Heart left ventricle (tissue), 16 donors: ENCODE measurements at regions not wholly inside any gene's neighbourhood (a gene's known extent, or its start where the extent isn't known, plus 50 kb on each side); places are given as distances from the start of the nearest gene placed in this dataset.
A peak's percentile ranks its signal among the peaks of the same experiment; 100 is the strongest.
"Not testable (repeated sequence)": the region's sequence is repeated elsewhere in the genome, so short reads cannot be mapped to it uniquely, and the experiment has no call there.

Source experiments
- ATAC-seq, 4 donors: fragments of 200-7000 bp; cut with Tn5 transposase; one replicate each; pipeline ENCODE4 v1.9.1; 2020 to 2022; ENCODE audit warnings: moderate library complexity in 4 of 4, mild to moderate bottlenecking in 3 of 4, moderate number of reproducible peaks in 1 of 4
- DNase-seq, 5 donors: peaks; one replicate each; pipeline ENCODE4 v3.0.0-alpha.2; 2020
- H3K27ac ChIP-seq, 12 donors: fragments of 200-600 bp; sonication (generic) in 4 of 12; one replicate each; pipeline versions ENCODE4 v1.5.0 to v1.8.0; 2016 to 2022; ENCODE audit warnings: mild to moderate bottlenecking in 2 of 12
- H3K27me3 ChIP-seq, 9 donors: fragments of 200-600 bp; sonication (generic) in 2 of 9; one replicate each; pipeline versions ENCODE4 v1.5.1 to v1.8.0; 2016 to 2022; ENCODE audit warnings: mild to moderate bottlenecking in 3 of 9
- H3K36me3 ChIP-seq, 9 donors: fragments of 200-600 bp; sonication (generic) in 2 of 9; one replicate each; pipeline versions ENCODE4 v1.5.0 to v1.8.0; 2018 to 2022; ENCODE audit warnings: mild to moderate bottlenecking in 2 of 9
- H3K4me1 ChIP-seq, 12 donors: fragments of 200-600 bp; sonication (generic) in 4 of 12; one replicate each; pipeline versions ENCODE4 v1.5.0 to v1.8.0; 2016 to 2022; ENCODE audit warnings: mild to moderate bottlenecking in 3 of 12
- H3K4me3 ChIP-seq, 12 donors: fragments of 200-600 bp; sonication (generic) in 4 of 12; one replicate each; pipeline versions ENCODE4 v1.5.0 to v1.8.0; 2017 to 2022; ENCODE audit warnings: mild to moderate bottlenecking in 9 of 12, moderate library complexity in 4 of 12
- H3K9me3 ChIP-seq, 12 donors: fragments of 200-600 bp; sonication (generic) in 4 of 12; one replicate each; pipeline versions ENCODE4 v1.5.0 to v1.8.0; 2016 to 2022; ENCODE audit warnings: mild to moderate bottlenecking in 1 of 12
- POLR2A ChIP-seq, 2 donors: fragments of 450-650 bp; IDR thresholded peaks; one replicate each; pipeline ENCODE4 v1.6.1; 2017; ENCODE audit warnings: antibody characterized with exemption in 2 of 2, mild to moderate bottlenecking in 2 of 2, moderate library complexity in 2 of 2
- WGBS, 4 donors: extraction: QIAGEN DNeasy Blood & Tissue Kit in 2 of 4; methylation state at CpG; one replicate each; pipeline versions ENCODE4 v1.1.5 to v1.1.7; 2013 to 2018; 5-methylcytosine and 5-hydroxymethylcytosine counted together
- intact Hi-C, 10 donors: fragments of 100-400 bp; cut with DNase I; formaldehyde crosslinking; loops; one replicate each; pipeline versions ENCODE4 v1.11.1 to v1.14.2; 2022
- TF ChIP-seq, protein P1 (sequence below), 12 donors: fragments of 200-600 bp; sonication (generic) in 4 of 12; IDR thresholded peaks; one replicate each; pipeline versions ENCODE4 v1.5.0 to v1.8.0; 2018 to 2022; ENCODE audit warnings: antibody characterized with exemption in 12 of 12, mild to moderate bottlenecking in 5 of 12
- donor health status: ischemic (EF 13 %, LVEDD 7.1; RV severe dilation, severe dysfunction).
- donor health status: healthy with polysubstance abuse.
- donor health status: DM: no; HTN: yes; CAD: no.
- donor health status: DM: no; HTN: no; CAD: no.
- donor health status: ischemic (EF 25% LVEDD 6.9; RV normal size, moderate dysfunction).
- donor health status: ischemic (EF 25% LVEDD 5.7; RV mildly dilated, moderate dysfunction).
- donor health status: healthy.
- donor health status: DM: yes; HTN: yes; CAD: no.
- donor health status: ischemic (EF 35%, LVEDD 5.7; RV mildly dilated, moderate dysfunction).
- donor health status: nonischemic (EF 11% LVEDD 7.7; RV severe dilation, severe dysfunction).
- donor health status: DM: yes; HTN: yes; CAD: no.
- donor health status: PGD.
- donor health status: ischemic (EF 29% LVEDD 5.4; RV normal size, mild dysfunction).
- donor health status: nonischemic (EF 23%, LVEDD 6.1; RV moderate dilation, normal function).

DNA sequence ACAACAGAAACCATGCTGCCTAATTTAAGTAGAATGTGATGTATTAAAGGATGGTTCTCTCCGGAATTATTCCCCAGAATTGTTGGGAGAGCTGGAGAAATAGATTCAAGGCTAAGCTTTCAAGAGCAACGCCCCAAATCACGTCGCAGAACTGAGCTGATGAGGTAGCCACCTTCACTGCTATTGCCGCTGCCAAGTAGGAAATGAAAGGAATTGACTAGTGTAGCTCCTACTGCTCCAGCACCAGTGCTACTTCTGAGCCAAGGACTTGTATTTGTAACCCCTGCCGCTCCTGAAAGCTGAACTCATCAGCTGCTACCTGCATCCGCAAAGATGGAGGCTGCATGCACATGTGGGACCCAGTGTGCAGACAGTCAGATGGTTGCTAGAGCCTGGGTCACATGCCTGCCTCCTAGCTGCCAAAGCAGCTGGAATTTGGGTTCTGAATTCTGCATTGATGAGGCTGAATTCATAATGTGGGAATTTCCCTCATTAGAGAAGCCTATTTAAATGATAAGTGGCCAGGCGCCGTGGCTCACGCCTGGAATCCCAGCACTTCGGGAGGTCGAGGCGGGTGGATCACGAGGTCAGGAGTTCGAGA is 173.9 kb downstream of the PDGFRA start:
- no peaks in the 10 kb centered on the region for H3K36me3 ChIP-seq
- H3K4me1 ChIP-seq: peaks cover 0 to 25% (median 1%) of the 10 kb centered on the region in 12 donors
- no peak overlapping the region for H3K4me3 ChIP-seq
- DNase-seq (no peak), ATAC-seq (peak in 1 of 4 donors; percentile 51)
- no peak overlapping the region for H3K27ac ChIP-seq
- TF ChIP-seq, protein P1, sequence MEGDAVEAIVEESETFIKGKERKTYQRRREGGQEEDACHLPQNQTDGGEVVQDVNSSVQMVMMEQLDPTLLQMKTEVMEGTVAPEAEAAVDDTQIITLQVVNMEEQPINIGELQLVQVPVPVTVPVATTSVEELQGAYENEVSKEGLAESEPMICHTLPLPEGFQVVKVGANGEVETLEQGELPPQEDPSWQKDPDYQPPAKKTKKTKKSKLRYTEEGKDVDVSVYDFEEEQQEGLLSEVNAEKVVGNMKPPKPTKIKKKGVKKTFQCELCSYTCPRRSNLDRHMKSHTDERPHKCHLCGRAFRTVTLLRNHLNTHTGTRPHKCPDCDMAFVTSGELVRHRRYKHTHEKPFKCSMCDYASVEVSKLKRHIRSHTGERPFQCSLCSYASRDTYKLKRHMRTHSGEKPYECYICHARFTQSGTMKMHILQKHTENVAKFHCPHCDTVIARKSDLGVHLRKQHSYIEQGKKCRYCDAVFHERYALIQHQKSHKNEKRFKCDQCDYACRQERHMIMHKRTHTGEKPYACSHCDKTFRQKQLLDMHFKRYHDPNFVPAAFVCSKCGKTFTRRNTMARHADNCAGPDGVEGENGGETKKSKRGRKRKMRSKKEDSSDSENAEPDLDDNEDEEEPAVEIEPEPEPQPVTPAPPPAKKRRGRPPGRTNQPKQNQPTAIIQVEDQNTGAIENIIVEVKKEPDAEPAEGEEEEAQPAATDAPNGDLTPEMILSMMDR (IDR thresholded peaks at IDR 0.05): no peak
- TF ChIP-seq POLR2A (IDR thresholded peaks at IDR 0.05): no peak
- no peaks in the 10 kb centered on the region for H3K9me3 ChIP-seq
- WGBS, 4 donors: 67 to 77% (median 73%) methylated on average over 13 to 15 of the region's 15 CpGs
- H3K27me3 ChIP-seq: no peaks in the 10 kb centered on the region
- intact Hi-C loops: no loop called here

DNA sequence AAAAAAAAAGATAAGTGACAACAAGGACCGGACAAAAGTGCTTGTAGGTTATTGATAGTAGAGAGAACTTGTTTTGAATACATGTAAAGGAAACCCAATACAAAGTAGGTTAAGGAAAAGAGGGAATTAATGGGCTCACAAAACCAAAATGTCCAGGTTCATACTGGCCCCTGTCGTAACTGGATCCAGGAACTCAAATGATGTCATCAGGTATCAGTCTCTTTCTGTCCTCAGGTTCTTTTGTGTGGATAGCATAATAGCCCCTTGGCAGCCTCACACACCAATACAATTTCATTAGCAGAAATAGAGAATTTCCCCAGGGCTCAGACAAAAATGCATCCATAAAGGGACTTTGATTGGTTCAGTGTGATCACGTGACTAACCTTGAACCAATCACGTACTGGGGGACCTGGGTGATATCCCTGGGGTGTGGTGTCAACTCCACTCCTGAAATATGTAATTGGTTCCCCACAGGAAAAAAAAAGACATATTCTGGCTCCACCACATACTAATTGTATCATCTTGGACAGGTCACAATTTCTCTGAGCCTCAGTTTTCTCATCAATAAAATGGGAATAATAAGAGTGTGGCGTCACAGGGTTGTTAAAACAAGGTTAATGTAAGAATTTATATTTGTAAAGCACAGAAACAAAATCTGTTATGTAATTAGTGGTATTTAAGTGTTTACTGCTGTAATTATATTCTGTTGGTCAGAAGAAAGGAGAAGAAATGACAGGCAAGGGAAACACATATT is 174.8 kb downstream of the PDGFRA start:
- WGBS, 4 donors: 84 to 93% (median 89%) methylated on average over 5 of the region's 5 CpGs
- no peaks in the 10 kb centered on the region for H3K27me3 ChIP-seq
- intact Hi-C loops: no loop called here
- DNase-seq (no peak), ATAC-seq (no peak)
- no peak for TF ChIP-seq POLR2A (IDR thresholded peaks at IDR 0.05)
- TF ChIP-seq, protein P1 (IDR thresholded peaks at IDR 0.05): no peak
- no peaks in the 10 kb centered on the region for H3K36me3 ChIP-seq
- H3K4me3 ChIP-seq: no peak overlapping the region
- H3K9me3 ChIP-seq: no peaks in the 10 kb centered on the region
- H3K27ac ChIP-seq: no peak overlapping the region
- peaks cover 0 to 26% (median under 1%) of the 10 kb centered on the region in 12 donors for H3K4me1 ChIP-seq

DNA sequence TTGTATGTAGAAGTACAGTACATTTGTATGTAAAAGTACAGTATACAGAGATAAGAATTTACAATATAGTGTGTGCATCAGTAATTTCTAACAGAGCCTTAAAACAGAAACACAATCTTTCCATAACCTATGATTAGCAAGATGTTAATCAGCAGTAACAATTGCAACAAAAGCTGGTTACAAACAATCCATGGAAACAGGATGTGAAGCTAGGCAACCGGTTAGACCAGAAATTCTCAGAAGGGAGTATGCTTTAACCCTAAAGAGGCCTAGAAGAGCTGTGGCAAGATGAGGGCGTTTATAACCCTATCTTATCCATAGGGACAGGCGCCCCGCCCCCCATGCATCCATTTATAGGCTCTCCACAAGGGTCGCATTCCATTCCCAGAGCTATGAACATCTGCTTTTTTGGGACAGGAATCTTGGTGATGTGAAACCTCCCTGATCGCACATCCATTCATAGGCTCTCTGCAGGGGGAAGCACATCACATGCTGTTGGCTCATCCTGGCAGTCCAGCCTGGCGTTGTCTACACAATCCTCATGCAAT is 180.3 kb downstream of the PDGFRA start:
- H3K4me3 ChIP-seq, DNase-seq, H3K36me3 ChIP-seq, ATAC-seq, intact Hi-C loops, H3K27me3 ChIP-seq: not testable (repeated sequence)
- Histone ChIP-seq H3K4me1 (peaks cover 0 to 16% (median 0%) of the 10 kb centered on the region in 12 donors), H3K9me3 (peaks cover 0 to 13% (median under 1%) of the 10 kb centered on the region in 12 donors), H3K27ac (peak overlapping the region in 10 of 12 donors; percentile 1 to 57 (median 42))
- 38 to 57% (median 41%) methylated on average over 7 of the region's 7 CpGs for WGBS, 4 donors

DNA sequence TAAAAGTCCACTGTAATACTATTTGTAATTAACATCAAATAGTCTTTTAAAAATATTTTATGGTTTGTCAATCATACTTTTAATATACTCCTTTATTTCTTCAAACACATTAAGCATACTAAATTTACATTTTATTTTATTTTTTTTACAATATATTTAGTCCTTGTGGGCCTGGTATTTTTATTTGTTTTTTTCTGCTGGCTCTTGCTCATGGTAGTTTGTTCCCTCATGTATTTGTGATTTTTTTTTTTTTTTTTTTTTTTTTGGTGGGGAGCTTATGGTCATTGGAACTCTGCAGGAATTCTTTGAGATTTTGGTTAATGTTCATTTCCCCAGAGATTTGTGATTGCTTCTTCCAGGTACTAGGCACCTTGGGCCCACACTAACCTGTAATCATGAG is 185.5 kb downstream of the PDGFRA start:
- peaks cover 0 to 2% (median 0%) of the 10 kb centered on the region in 12 donors for H3K4me1 ChIP-seq
- no peak for TF ChIP-seq POLR2A (IDR thresholded peaks at IDR 0.05)
- TF ChIP-seq, protein P1 (IDR thresholded peaks at IDR 0.05): no peak
- no peaks in the 10 kb centered on the region for H3K36me3 ChIP-seq
- H3K4me3 ChIP-seq: no peak overlapping the region
- intact Hi-C loops: no loop called here
- peaks cover 0 to 25% (median 3%) of the 10 kb centered on the region in 12 donors for H3K9me3 ChIP-seq
- no peak overlapping the region for H3K27ac ChIP-seq
- H3K27me3 ChIP-seq: peaks cover 0 to 2% (median 0%) of the 10 kb centered on the region in 9 donors
- ATAC-seq (no peak), DNase-seq (no peak)
